HG02981 (cell line): ENCODE measurements at regions not wholly inside any gene's neighbourhood (a gene's known extent, or its start where the extent isn't known, plus 50 kb on each side); places are given as distances from the start of the nearest gene placed in this dataset.
"Not testable (repeated sequence)": the region's sequence is repeated elsewhere in the genome, so short reads cannot be mapped to it uniquely, and the experiment has no call there.

ENCODE experiments used
- ATAC-seq: cut with Tn5 transposase; IDR thresholded peaks from one replicate; pipeline ENCODE4 v1.9.1; 2021; ENCODE audit warnings: mild to moderate bottlenecking, moderate library complexity; ENCODE audit not compliant: unreplicated experiment

- no peak for ATAC-seq
Measured at GRCh38 chr5:112472614-112473013, 53.5 kb upstream of the EPB41L4A start.

- no peak for ATAC-seq
Measured at GRCh38 chr5:112473989-112474388, 54.9 kb upstream of the EPB41L4A start.

GRCh38 chr5:112475747-112476365 is 56.8 kb upstream of the EPB41L4A start:
- no peak for ATAC-seq

DNA sequence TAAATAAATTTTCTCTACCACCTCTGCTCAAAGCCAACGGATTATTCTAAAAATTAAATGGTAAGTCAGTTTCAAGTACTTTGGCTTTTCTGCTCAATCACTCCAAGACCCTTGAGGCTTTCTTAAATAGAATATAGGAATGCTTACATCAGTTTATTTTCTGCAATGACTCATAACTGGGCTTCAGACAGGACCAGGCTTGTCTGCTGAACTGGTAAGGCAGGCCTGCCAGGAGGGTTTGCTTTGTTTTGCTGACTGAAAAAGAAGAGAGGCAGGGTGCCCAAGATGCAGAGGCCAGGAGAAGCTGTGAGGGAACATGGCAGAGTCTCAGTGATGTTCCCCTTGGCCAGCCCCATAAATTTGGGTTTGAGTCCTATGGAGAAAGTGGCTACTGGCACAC is 60.3 kb upstream of the EPB41L4A start:
- ATAC-seq = no peak

DNA sequence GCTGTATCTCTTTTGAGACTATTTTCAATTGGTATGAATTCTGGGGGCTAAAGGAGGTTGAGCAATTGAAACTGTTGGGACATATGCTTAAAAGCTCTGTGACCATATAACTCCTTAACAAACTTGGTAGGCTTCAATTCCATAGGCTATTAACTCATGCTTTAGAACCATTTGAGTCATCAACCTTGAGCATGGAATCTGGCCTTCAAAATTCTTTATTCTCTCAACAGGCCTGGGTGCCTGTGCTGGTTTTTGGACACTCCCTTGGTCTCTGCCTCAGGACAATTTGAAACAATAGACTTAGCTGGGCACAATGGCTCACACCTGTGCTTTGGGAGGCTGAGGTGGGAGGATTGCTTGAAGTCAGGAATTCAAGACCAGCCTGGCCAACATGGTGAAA is 61.4 kb upstream of the EPB41L4A start:
- no peak for ATAC-seq

GRCh38 chr5:112483704-112484103 is 64.6 kb upstream of the EPB41L4A start:
- ATAC-seq = no peak

DNA sequence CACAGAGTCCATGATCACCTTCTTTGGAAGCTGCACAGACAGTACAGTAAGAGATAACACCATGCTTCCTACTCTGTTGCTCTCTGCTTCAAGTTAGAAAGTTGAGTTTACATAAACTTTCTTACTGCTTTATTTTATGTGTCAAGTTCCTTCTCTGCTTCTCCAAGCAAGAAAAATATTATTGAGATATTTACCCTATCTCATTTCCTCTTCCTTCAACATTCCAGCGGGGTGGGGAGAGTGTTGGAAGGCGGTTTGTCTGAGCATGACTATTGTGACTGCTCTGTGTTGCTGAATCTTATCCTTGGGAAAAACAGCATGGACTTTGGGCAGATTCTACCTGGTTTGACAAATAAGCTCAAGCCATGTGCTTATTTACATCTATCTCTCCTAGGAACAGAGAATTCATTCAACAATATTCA is 66.9 kb upstream of the EPB41L4A start:
- ATAC-seq = no peak

- ATAC-seq = no peak
Measured at GRCh38 chr5:112491257-112491656, 72.2 kb upstream of the EPB41L4A start.

- peak; percentile 100 for ATAC-seq
Measured at GRCh38 chr5:112492291-112492690, 73.2 kb upstream of the EPB41L4A start.

DNA sequence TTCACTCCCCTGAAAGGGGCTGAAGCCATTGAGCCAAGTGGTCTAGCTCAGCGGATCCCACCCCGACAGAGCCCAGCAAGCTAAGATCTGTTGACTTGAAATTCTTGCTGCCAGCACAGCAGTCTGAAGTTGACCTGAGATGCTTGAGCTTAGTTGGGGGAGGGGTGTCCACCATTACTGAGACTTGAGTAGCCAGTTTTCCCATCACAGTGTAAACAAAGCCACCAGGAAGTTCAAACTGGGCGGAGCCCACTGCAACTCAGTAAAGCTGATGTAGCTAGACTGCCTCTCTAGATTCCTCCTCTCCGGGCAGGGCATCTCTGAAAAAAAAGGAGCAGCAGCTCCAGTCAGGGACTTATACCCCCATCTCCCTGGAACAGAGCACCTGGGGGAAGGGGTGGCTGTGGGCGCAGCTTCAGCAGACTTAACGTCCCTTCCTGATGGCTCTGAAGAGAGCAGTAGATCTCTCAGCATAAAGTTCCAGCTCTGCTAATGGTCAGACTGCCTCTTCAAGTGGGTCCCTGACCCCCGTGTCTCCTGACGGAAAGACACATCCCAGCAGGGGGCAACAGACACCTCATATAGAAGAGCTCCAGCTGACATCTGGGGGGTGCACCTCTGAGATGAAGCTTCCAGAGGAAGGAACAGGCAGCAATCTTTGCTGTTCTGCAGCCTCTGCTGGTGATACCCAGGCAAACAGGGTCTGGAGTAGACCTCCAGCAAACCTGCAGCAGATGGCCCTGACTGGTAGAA is 84.8 kb upstream of the EPB41L4A start:
- not testable (repeated sequence) for ATAC-seq

DNA sequence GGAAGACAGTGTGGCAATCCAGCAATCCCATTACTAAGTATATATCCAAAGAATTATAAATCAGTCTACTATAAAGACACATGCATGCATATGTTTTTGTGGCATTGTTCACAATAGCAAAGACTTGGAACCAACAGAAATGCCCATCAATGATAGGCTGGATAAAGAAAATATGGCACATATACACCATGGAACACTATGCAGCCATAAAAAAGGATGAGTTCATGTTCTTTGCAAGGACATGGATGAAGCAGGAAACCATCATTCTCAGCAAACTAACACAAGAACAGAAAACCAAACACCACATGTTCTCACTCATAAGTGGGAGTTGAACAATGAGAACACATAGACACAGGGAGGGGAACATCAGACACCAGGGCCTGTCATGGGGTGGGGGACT is 90.0 kb upstream of the EPB41L4A start:
- not testable (repeated sequence) for ATAC-seq

DNA sequence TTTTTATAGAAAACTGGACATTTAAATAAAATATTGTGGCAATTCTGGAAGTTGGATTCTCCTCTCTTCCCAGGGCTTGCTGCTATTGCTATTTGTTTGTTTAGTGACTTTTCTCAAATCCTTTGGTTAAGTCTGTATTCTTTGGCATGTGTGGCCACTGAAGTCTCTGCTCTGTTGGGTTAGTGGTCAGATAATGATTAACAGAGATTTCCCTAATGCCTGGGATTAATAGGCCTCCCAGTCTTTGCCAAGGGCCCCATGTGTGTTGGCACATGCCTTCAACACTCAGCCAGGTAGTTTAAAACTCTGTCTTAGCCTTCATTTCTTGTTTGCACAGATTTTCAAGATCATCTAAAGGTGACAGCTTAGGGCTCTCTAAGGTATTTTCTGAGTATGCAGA is 92.8 kb upstream of the EPB41L4A start:
- ATAC-seq = no peak

DNA sequence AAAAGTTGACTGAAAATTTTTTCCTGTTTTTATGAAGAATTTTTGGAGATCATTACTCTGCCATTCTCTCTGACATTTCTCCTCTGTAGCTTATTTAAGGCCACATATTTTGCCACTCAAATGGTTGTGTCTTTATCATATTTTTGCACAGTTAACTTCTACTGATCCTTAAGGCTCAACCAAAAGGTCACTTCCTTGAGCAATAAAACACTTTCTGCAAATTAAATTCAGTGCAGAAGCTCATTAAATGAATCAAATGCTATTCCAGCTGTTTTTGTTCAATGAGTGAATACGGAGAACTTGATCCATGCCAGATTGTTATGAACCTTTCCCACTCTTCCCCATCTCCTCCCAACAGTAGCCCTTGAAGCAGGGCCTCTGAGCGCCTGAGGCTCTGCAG is 93.8 kb upstream of the EPB41L4A start:
- no peak for ATAC-seq

DNA sequence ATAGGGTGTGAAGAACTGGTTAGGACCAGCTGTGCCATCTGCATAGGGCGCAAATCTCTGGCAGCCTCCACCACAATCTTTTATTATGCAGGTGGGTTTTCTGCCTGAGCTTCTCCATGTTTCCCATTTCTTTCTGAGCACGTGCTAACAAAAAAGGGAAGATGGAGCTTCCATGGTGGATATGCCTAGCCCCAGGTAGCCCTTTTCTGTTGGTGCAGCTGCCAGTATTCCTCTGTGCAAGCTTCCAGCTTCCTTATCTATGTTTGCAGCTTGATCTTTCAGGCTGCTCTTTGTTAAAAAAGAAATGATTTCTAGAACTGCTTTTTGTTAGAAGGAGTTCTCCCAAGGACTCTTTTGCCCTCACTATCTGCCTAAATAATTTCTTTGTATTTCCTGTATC is 95.0 kb upstream of the EPB41L4A start:
- ATAC-seq = no peak

DNA sequence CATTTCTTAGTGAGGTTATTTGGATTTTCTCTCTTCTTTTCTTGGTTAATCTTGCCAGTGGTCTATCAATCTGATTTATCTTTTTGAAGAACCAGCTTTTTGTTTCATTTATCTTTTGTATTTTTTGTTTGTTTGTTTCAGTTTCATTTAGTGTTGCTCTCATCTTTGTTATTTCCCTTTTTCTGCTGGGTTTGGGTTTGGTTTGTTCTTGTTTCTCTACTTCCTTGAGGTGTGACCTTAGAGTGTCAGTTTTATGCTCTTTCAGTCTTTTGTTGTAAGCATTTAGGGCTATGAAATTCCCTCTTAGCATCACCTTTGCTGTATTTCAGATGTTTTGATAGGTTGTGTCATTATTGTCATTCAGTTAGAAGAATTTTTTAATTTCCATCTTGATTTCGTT is 101.4 kb upstream of the EPB41L4A start:
- not testable (repeated sequence) for ATAC-seq

GRCh38 chr5:112522891-112523673 is 104.0 kb upstream of the EPB41L4A start:
- ATAC-seq = peak; percentile 54

DNA sequence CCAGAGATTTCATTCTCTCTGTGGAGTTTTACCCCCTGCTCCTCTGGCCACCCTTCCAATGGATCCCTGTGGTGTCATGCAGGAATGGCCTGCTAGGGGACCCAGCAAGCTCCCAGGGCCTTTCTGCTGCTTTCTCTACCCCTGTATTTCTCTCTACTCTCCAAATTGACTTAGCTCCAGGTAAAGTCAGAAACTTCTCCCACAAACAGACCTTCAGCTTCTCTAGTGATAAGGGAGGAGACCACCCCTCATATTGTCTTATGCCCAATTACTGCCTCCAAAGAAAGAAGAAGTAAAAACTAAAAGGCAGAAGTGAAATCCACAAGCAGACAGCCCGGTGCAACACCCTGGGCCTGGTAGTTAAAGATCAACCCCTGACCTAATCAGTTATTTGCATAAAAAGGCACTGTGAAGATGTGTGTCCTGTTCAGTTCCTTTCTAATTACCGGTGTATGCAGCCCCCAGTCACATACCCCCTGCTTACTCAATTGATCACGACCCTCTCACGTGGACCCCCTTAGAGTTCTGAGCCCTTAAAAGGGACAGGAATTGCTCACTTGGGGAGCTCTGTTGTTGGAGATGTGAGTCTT is 104.7 kb upstream of the EPB41L4A start:
- ATAC-seq = peak; percentile 68

- ATAC-seq = no peak
Measured at GRCh38 chr5:112525217-112525616, 106.1 kb upstream of the EPB41L4A start.

GRCh38 chr5:112528928-112529327 is 109.9 kb upstream of the EPB41L4A start:
- no peak for ATAC-seq

- no peak for ATAC-seq
Measured at GRCh38 chr5:112529525-112529924, 110.4 kb upstream of the EPB41L4A start.

DNA sequence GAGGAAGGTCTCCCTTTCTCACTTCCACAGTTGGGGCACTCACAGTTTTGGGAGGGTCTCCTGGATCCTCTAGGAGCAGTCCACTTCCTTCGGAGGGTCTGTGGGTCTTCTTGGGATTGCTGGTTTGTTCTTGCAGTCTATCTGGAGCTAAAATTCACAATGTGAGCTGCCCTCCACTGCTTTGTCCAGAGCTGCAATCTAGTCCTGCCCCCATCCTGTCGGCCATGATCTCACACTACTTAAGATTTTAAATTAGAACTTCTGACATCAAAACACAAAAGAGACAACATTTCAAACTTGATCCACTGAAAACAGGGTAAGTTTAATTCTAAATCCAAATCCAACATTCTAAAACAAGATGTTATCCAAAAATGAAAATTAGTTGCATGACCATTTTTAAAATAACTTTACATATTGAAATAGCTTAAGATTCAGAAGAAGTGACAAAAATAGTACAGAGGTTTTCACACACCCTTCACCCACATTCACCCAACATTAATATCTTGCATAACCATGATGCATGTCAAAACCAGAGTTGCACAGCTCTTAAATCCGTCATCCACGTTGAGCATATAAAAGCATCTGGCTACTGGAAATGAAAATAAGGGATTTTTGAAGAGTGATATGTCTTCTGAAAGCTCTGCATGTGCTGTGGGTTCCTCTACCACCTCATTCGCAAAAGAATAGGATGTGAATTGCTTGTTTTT is 113.7 kb upstream of the EPB41L4A start:
- ATAC-seq = no peak
